ENCODE measurements at regions not wholly inside any gene's neighbourhood (a gene's known extent, or its start where the extent isn't known, plus 50 kb on each side); places are given as distances from the start of the nearest gene placed in this dataset.

GRCh38 chr12:126067626-126068329 is 1002.5 kb downstream of the AACS start:
- ATAC-seq (no peak), DNase-seq (no peak)
- 62% methylated on average over 3 of the region's 3 CpGs for WGBS (ENCODE audit: insufficient coverage)
- Mint-ChIP-seq H3K9me3 (peaks cover 7 to 10% of the 10 kb centered on the region in 2 donors), H3K4me3 (no peak overlapping the region), H3K4me1 (no peaks in the 10 kb centered on the region), H3K27me3 (ENCODE audit: low read depth in 2 of 2) (no peaks in the 10 kb centered on the region), H3K36me3 (no peaks in the 10 kb centered on the region), H3K27ac (no peak overlapping the region)
- Histone ChIP-seq H3K4me3 (ENCODE audit: low read length) (no peak overlapping the region), H3K27me3 (ENCODE audit: control insufficient read depth, insufficient read depth, low read length) (no peaks in the 10 kb centered on the region), H3K9me3 (ENCODE audit: control insufficient read depth, insufficient read depth, low read length) (no peaks in the 10 kb centered on the region), H3K27ac (ENCODE audit: low read length) (no peak overlapping the region), H3K4me1 (ENCODE audit: control insufficient read depth, insufficient read depth, low read length) (no peaks in the 10 kb centered on the region), H3K36me3 (ENCODE audit: control insufficient read depth, insufficient read depth, low read length) (no peaks in the 10 kb centered on the region)
- intact Hi-C loops (cut with micrococcal nuclease): no loop called here
- no peak for TF ChIP-seq CTCF (IDR thresholded peaks at IDR 0.05)

GRCh38 chr12:126069549-126070165 is 1004.4 kb downstream of the AACS start:
- no peaks in the 10 kb centered on the region for H3K36me3 ChIP-seq (ENCODE audit: control insufficient read depth, insufficient read depth, low read length)
- no peak overlapping the region for H3K4me3 ChIP-seq (ENCODE audit: low read length)
- TF ChIP-seq CTCF (IDR thresholded peaks at IDR 0.05): no peak
- H3K27ac ChIP-seq (ENCODE audit: low read length): no peak overlapping the region
- Mint-ChIP-seq H3K27me3 (ENCODE audit: low read depth in 2 of 2) (no peaks in the 10 kb centered on the region), H3K36me3 (no peaks in the 10 kb centered on the region), H3K27ac (no peak overlapping the region), H3K4me3 (no peak overlapping the region), H3K4me1 (no peaks in the 10 kb centered on the region), H3K9me3 (peaks cover 12 to 13% of the 10 kb centered on the region in 2 donors)
- DNase-seq (peak in 1 of 2 donors; percentile 49), ATAC-seq (no peak)
- H3K27me3 ChIP-seq (ENCODE audit: control insufficient read depth, insufficient read depth, low read length): no peaks in the 10 kb centered on the region
- 26% methylated on average over 4 of the region's 4 CpGs for WGBS (ENCODE audit: insufficient coverage)
- H3K4me1 ChIP-seq (ENCODE audit: control insufficient read depth, insufficient read depth, low read length): no peaks in the 10 kb centered on the region
- H3K9me3 ChIP-seq (ENCODE audit: control insufficient read depth, insufficient read depth, low read length): no peaks in the 10 kb centered on the region
- intact Hi-C loops (cut with micrococcal nuclease): no loop called here

- Mint-ChIP-seq H3K36me3 (no peaks in the 10 kb centered on the region), H3K9me3 (peaks cover 11 to 16% of the 10 kb centered on the region in 2 donors), H3K4me3 (no peak overlapping the region), H3K27me3 (ENCODE audit: low read depth in 2 of 2) (no peaks in the 10 kb centered on the region), H3K27ac (no peak overlapping the region), H3K4me1 (no peaks in the 10 kb centered on the region)
- no peak for TF ChIP-seq CTCF (IDR thresholded peaks at IDR 0.05)
- Histone ChIP-seq H3K36me3 (ENCODE audit: control insufficient read depth, insufficient read depth, low read length) (no peaks in the 10 kb centered on the region), H3K4me1 (ENCODE audit: control insufficient read depth, insufficient read depth, low read length) (no peaks in the 10 kb centered on the region), H3K27me3 (ENCODE audit: control insufficient read depth, insufficient read depth, low read length) (no peaks in the 10 kb centered on the region), H3K4me3 (ENCODE audit: low read length) (no peak overlapping the region), H3K27ac (ENCODE audit: low read length) (no peak overlapping the region), H3K9me3 (ENCODE audit: control insufficient read depth, insufficient read depth, low read length) (no peaks in the 10 kb centered on the region)
- ATAC-seq (no peak), DNase-seq (no peak)
- intact Hi-C loops (cut with micrococcal nuclease): no loop called here
- WGBS (ENCODE audit: insufficient coverage): 75% methylated on average over 1 of the region's 1 CpG
Measured at GRCh38 chr12:126076515-126076914, 1011.3 kb downstream of the AACS start.

All from natural killer cell (primary cell).